HG03469 (cell line): ENCODE measurements at regions not wholly inside any gene's neighbourhood (a gene's known extent, or its start where the extent isn't known, plus 50 kb on each side); places are given as distances from the start of the nearest gene placed in this dataset.
"Not testable (repeated sequence)": the region's sequence is repeated elsewhere in the genome, so short reads cannot be mapped to it uniquely, and the experiment has no call there.

ENCODE experiments used
- ATAC-seq: cut with Tn5 transposase; IDR thresholded peaks from one replicate; pipeline ENCODE4 v1.9.1; 2021; ENCODE audit warnings: mild to moderate bottlenecking, moderate library complexity, moderate number of reproducible peaks; ENCODE audit not compliant: unreplicated experiment

GRCh38 chr3:78496501-78496900 is 1271.3 kb downstream of the ROBO1 start:
- ATAC-seq, result no peak

- ATAC-seq, result no peak
Observed at GRCh38 chr3:78497021-78497420, 1270.8 kb downstream of the ROBO1 start.

GRCh38 chr3:78497767-78498166 is 1270.0 kb downstream of the ROBO1 start:
- no peak for ATAC-seq

- no peak for ATAC-seq
Observed at GRCh38 chr3:78506061-78506460, 1261.7 kb downstream of the ROBO1 start.

GRCh38 chr3:78506581-78507195 is 1261.1 kb downstream of the ROBO1 start:
- no peak for ATAC-seq

GRCh38 chr3:78507196-78507984 is 1260.4 kb downstream of the ROBO1 start:
- no peak for ATAC-seq

- no peak for ATAC-seq
Observed at GRCh38 chr3:78511840-78512239, 1256.0 kb downstream of the ROBO1 start.

GRCh38 chr3:78512786-78513185 is 1255.0 kb downstream of the ROBO1 start:
- ATAC-seq, result not testable (repeated sequence)

GRCh38 chr3:78516437-78516836 is 1251.4 kb downstream of the ROBO1 start:
- ATAC-seq, result no peak

GRCh38 chr3:78516937-78517336 is 1250.9 kb downstream of the ROBO1 start:
- no peak for ATAC-seq

- no peak for ATAC-seq
Observed at GRCh38 chr3:78517965-78518364, 1249.8 kb downstream of the ROBO1 start.

GRCh38 chr3:78519281-78519680 is 1248.5 kb downstream of the ROBO1 start:
- ATAC-seq, result no peak

GRCh38 chr3:78529601-78530000 is 1238.2 kb downstream of the ROBO1 start:
- ATAC-seq, result no peak

GRCh38 chr3:78540485-78540884 is 1227.3 kb downstream of the ROBO1 start:
- ATAC-seq, result no peak

- ATAC-seq, result no peak
Observed at GRCh38 chr3:78545827-78546226, 1222.0 kb downstream of the ROBO1 start.
